T-cell (primary cell): ENCODE measurements at regions not wholly inside any gene's neighbourhood (a gene's known extent, or its start where the extent isn't known, plus 50 kb on each side); places are given as distances from the start of the nearest gene placed in this dataset.

Source experiments
- ATAC-seq, 4 experiments: fragments of 200-7000 bp in 3 of 4; fragments of 150-1000 bp in 1 of 4; cut with Tn5 transposase; replicated peaks in 1 of 4; 1 replicate in 3 of 4; 2 replicates in 1 of 4; pipeline ENCODE4 v1.10.0; 2021; ENCODE audit warnings: moderate library complexity in 3 of 4, mild to moderate bottlenecking in 2 of 4, moderate number of reproducible peaks in 1 of 4
- CTCF ChIA-PET, 2 donors: fragments of 300-600 bp; sonication (Branson Sonifier 250); formaldehyde crosslinking; loops; one replicate each; lab custom pipeline; 2022; ENCODE audit warnings: antibody characterized with exemption in 2 of 2; lab: Charles Lee
- POLR2A ChIA-PET, 2 donors: fragments of 300-600 bp; sonication (Branson Sonifier 250); formaldehyde crosslinking; loops; one replicate each; lab custom pipeline; 2022; ENCODE audit warnings: antibody characterized with exemption in 2 of 2; lab: Charles Lee
- DNase-seq, 35 experiments: peaks; one replicate each; pipeline versions ENCODE4 v3.0.0 to v3.0.0-alpha.2; 2013 to 2023
- H3K27ac ChIP-seq: one replicate; pipeline ENCODE4 v1.5.1; 2013; ENCODE audit warnings: low read length
- H3K27me3 ChIP-seq, 2 experiments: replicated peaks in 1 of 2; 1 replicate in 1 of 2; 2 replicates in 1 of 2; pipeline versions ENCODE4 v1.6.1 to v1.7.0; 2013; ENCODE audit warnings: low read length in 1 of 2, mixed read lengths in 1 of 2; ENCODE audit not compliant: control insufficient read depth in 2 of 2, insufficient read depth in 2 of 2; ENCODE audit errors: extremely low read depth in 1 of 2
- H3K36me3 ChIP-seq, 2 donors: 1 replicate in 1 of 2; 2 replicates in 1 of 2; pipeline versions ENCODE4 v1.6.1 to v1.7.0; 2013; ENCODE audit warnings: low read length in 1 of 2; ENCODE audit not compliant: control insufficient read depth in 2 of 2, insufficient read depth in 1 of 2; ENCODE audit errors: extremely low read depth in 1 of 2
- H3K4me1 ChIP-seq, 2 experiments: 1 replicate in 1 of 2; 2 replicates in 1 of 2; pipeline versions ENCODE4 v1.6.1 to v1.7.0; 2013; ENCODE audit warnings: low read length in 2 of 2, mixed read lengths in 1 of 2; ENCODE audit not compliant: insufficient read depth in 2 of 2, control insufficient read depth in 1 of 2; ENCODE audit errors: extremely low read depth in 1 of 2
- H3K4me3 ChIP-seq, 2 donors: 1 replicate in 1 of 2; 2 replicates in 1 of 2; pipeline versions ENCODE4 v1.5.1 to v1.7.0; 2013; ENCODE audit warnings: mild to moderate bottlenecking in 2 of 2, low read length in 1 of 2, moderate library complexity in 1 of 2; ENCODE audit not compliant: control insufficient read depth in 1 of 2; ENCODE audit errors: extremely low read depth in 1 of 2
- H3K9me3 ChIP-seq: 2 replicates; pipeline ENCODE4 v1.7.0; 2013
- H3K27ac Mint-ChIP-seq, 2 donors: one replicate each; pipeline ENCODE4 v1.8.0; 2020 to 2021; ENCODE audit warnings: mild to moderate bottlenecking in 2 of 2, mixed read lengths in 2 of 2
- H3K27me3 Mint-ChIP-seq, 2 donors: one replicate each; pipeline ENCODE4 v1.8.0; 2021 to 2022; ENCODE audit warnings: mixed read lengths in 2 of 2
- H3K36me3 Mint-ChIP-seq: one replicate; pipeline ENCODE4 v1.8.0; 2021; ENCODE audit warnings: mixed read lengths
- H3K4me1 Mint-ChIP-seq, 3 donors: one replicate each; pipeline ENCODE4 v1.8.0; 2020 to 2022; ENCODE audit warnings: mixed read lengths in 3 of 3, mild to moderate bottlenecking in 1 of 3
- H3K4me3 Mint-ChIP-seq, 3 donors: one replicate each; pipeline ENCODE4 v1.8.0; 2020 to 2022; ENCODE audit warnings: mild to moderate bottlenecking in 3 of 3, mixed read lengths in 3 of 3, moderate library complexity in 3 of 3
- H3K9me3 Mint-ChIP-seq, 3 donors: one replicate each; pipeline ENCODE4 v1.8.0; 2020 to 2022; ENCODE audit warnings: mixed read lengths in 3 of 3
- WGBS: methylation state at CpG from one replicate; pipeline ENCODE4 v1.1.5; 2013; ENCODE audit warnings: missing lambda C conversion rate; ENCODE audit not compliant: insufficient coverage; 5-methylcytosine and 5-hydroxymethylcytosine counted together

GRCh38 chr15:31158858-31159569 lies 57.5 kb upstream of the TRPM1 start:
- Mint-ChIP-seq H3K4me1 (no peaks in the 10 kb centered on the region), H3K4me3 (no peak overlapping the region), H3K36me3 (no peaks in the 10 kb centered on the region), H3K9me3 (no peaks in the 10 kb centered on the region), H3K27ac (no peak overlapping the region), H3K27me3 (peaks cover 7 to 9% of the 10 kb centered on the region in 2 donors)
- ATAC-seq: no peak
- ChIA-PET POLR2A (no interaction called here), CTCF (no interaction called here)
- Histone ChIP-seq H3K27ac (no peak overlapping the region), H3K4me1 (no peaks in the 10 kb centered on the region), H3K9me3 (no peaks in the 10 kb centered on the region), H3K27me3 (peaks cover 0 to 8% of the 10 kb centered on the region in 2 experiments), H3K36me3 (no peaks in the 10 kb centered on the region), H3K4me3 (no peak overlapping the region)
- no peak for DNase-seq
- WGBS: 78% methylated on average over 4 of the region's 11 CpGs

GRCh38 chr15:31159837-31160236 lies 58.3 kb upstream of the TRPM1 start:
- DNase-seq (no peak), ATAC-seq (no peak)
- H3K36me3 Mint-ChIP-seq: no peaks in the 10 kb centered on the region
- H3K27me3 ChIP-seq: peaks cover 0 to 8% of the 10 kb centered on the region in 2 experiments
- H3K27me3 Mint-ChIP-seq: peaks cover 7 to 9% of the 10 kb centered on the region in 2 donors
- H3K9me3 Mint-ChIP-seq: no peaks in the 10 kb centered on the region
- no peak overlapping the region for H3K27ac ChIP-seq
- CTCF ChIA-PET: interaction anchor here in 1 of 2 donors (0.9 kb wide), 1 partner anchor 10 kb away, joined by 3 read pairs; no protein-coding TSS in a partner anchor
- POLR2A ChIA-PET: no interaction called here
- H3K4me1 Mint-ChIP-seq: no peaks in the 10 kb centered on the region
- 89% methylated on average over 6 of the region's 6 CpGs for WGBS
- H3K4me3 Mint-ChIP-seq: no peak overlapping the region
- H3K36me3 ChIP-seq: no peaks in the 10 kb centered on the region
- H3K4me3 ChIP-seq: no peak overlapping the region
- H3K4me1 ChIP-seq: no peaks in the 10 kb centered on the region
- H3K27ac Mint-ChIP-seq: no peak overlapping the region
- H3K9me3 ChIP-seq: no peaks in the 10 kb centered on the region

GRCh38 chr15:31160297-31160696 lies 58.8 kb upstream of the TRPM1 start:
- no peaks in the 10 kb centered on the region for H3K9me3 Mint-ChIP-seq
- no peaks in the 10 kb centered on the region for H3K4me1 Mint-ChIP-seq
- H3K4me3 Mint-ChIP-seq: no peak overlapping the region
- DNase-seq: no peak
- Histone ChIP-seq H3K4me3 (no peak overlapping the region), H3K36me3 (no peaks in the 10 kb centered on the region), H3K9me3 (no peaks in the 10 kb centered on the region), H3K4me1 (no peaks in the 10 kb centered on the region), H3K27me3 (peaks cover 0 to 8% of the 10 kb centered on the region in 2 experiments), H3K27ac (no peak overlapping the region)
- no peaks in the 10 kb centered on the region for H3K36me3 Mint-ChIP-seq
- peaks cover 7 to 9% of the 10 kb centered on the region in 2 donors for H3K27me3 Mint-ChIP-seq
- H3K27ac Mint-ChIP-seq: no peak overlapping the region
- WGBS: 67% methylated on average over 7 of the region's 7 CpGs
- ChIA-PET CTCF (interaction anchor here in 1 of 2 donors (0.9 kb wide), 1 partner anchor 11 kb away, joined by 3 read pairs; no protein-coding TSS in a partner anchor), POLR2A (no interaction called here)
- no peak for ATAC-seq

GRCh38 chr15:31160740-31161495 lies 59.4 kb upstream of the TRPM1 start:
- ChIA-PET POLR2A (no interaction called here), CTCF (no interaction called here)
- 94% methylated on average over 23 of the region's 25 CpGs for WGBS
- H3K27me3 ChIP-seq: peaks cover 0 to 8% of the 10 kb centered on the region in 2 experiments
- Mint-ChIP-seq H3K4me3 (no peak overlapping the region), H3K36me3 (no peaks in the 10 kb centered on the region), H3K27me3 (peaks cover 7 to 9% of the 10 kb centered on the region in 2 donors), H3K4me1 (no peaks in the 10 kb centered on the region), H3K9me3 (no peaks in the 10 kb centered on the region), H3K27ac (no peak overlapping the region)
- no peak overlapping the region for H3K4me3 ChIP-seq
- no peaks in the 10 kb centered on the region for H3K36me3 ChIP-seq
- no peaks in the 10 kb centered on the region for H3K4me1 ChIP-seq
- no peak for DNase-seq
- no peaks in the 10 kb centered on the region for H3K9me3 ChIP-seq
- no peak overlapping the region for H3K27ac ChIP-seq
- ATAC-seq: no peak

GRCh38 chr15:31161951-31162350 lies 60.4 kb upstream of the TRPM1 start:
- no peaks in the 10 kb centered on the region for H3K9me3 ChIP-seq
- H3K36me3 Mint-ChIP-seq: no peaks in the 10 kb centered on the region
- ATAC-seq: no peak
- H3K27ac Mint-ChIP-seq: no peak overlapping the region
- no peak overlapping the region for H3K27ac ChIP-seq
- 75% methylated on average over 2 of the region's 7 CpGs for WGBS
- peaks cover 0 to 8% of the 10 kb centered on the region in 2 experiments for H3K27me3 ChIP-seq
- no peak overlapping the region for H3K4me3 ChIP-seq
- no peaks in the 10 kb centered on the region for H3K36me3 ChIP-seq
- no peaks in the 10 kb centered on the region for H3K4me1 Mint-ChIP-seq
- no peak for DNase-seq
- H3K4me3 Mint-ChIP-seq: no peak overlapping the region
- CTCF ChIA-PET: no interaction called here
- POLR2A ChIA-PET: interaction anchor here in 1 of 2 donors (0.7 kb wide), 1 partner anchor 293 kb away, joined by 3 read pairs; no protein-coding TSS in a partner anchor
- H3K9me3 Mint-ChIP-seq: no peaks in the 10 kb centered on the region
- H3K4me1 ChIP-seq: no peaks in the 10 kb centered on the region
- peaks cover 7 to 9% of the 10 kb centered on the region in 2 donors for H3K27me3 Mint-ChIP-seq

- Histone ChIP-seq H3K9me3 (no peaks in the 10 kb centered on the region), H3K4me1 (peaks cover 0 to 5% of the 10 kb centered on the region in 2 experiments), H3K27me3 (peaks cover 0 to 8% of the 10 kb centered on the region in 2 experiments), H3K36me3 (no peaks in the 10 kb centered on the region), H3K27ac (no peak overlapping the region), H3K4me3 (no peak overlapping the region)
- CTCF ChIA-PET: no interaction called here
- no peaks in the 10 kb centered on the region for H3K9me3 Mint-ChIP-seq
- no peaks in the 10 kb centered on the region for H3K36me3 Mint-ChIP-seq
- H3K27me3 Mint-ChIP-seq: peaks cover 6 to 7% of the 10 kb centered on the region in 2 donors
- H3K4me1 Mint-ChIP-seq: peaks cover 6 to 9% (median 6%) of the 10 kb centered on the region in 3 donors
- H3K4me3 Mint-ChIP-seq: no peak overlapping the region
- H3K27ac Mint-ChIP-seq: no peak overlapping the region
- WGBS: 82% methylated on average over 16 of the region's 16 CpGs
- POLR2A ChIA-PET: no interaction called here
- ATAC-seq (no peak), DNase-seq (no peak)
Measured at GRCh38 chr15:31162721-31163510, 61.4 kb upstream of the TRPM1 start.
